ENCODE measurements at regions not wholly inside any gene's neighbourhood (a gene's known extent, or its start where the extent isn't known, plus 50 kb on each side); places are given as distances from the start of the nearest gene placed in this dataset.

- Histone ChIP-seq H3K4me1 (peaks cover 6 to 32% (median 15%) of the 10 kb centered on the region in 3 donors), H3K9me3 (no peaks in the 10 kb centered on the region), H3K27me3 (no peaks in the 10 kb centered on the region), H3K4me3 (no peak overlapping the region), H3K36me3 (no peaks in the 10 kb centered on the region), H3K27ac (no peak overlapping the region)
- 82 to 98% methylated on average over 2 of the region's 2 CpGs for WGBS, 2 donors
- intact Hi-C loops (cut with DNase I) = no loop called here
- TF ChIP-seq POLR2A (IDR thresholded peaks at IDR 0.05) = no peak
- no peak for TF ChIP-seq CTCF (IDR thresholded peaks at IDR 0.05)
- DNase-seq = no peak
Measured at GRCh38 chr3:177565981-177566380, 368.7 kb upstream of the TBL1XR1 start.

- intact Hi-C loops (cut with DNase I) = no loop called here
- no peaks in the 10 kb centered on the region for H3K36me3 ChIP-seq
- WGBS, 2 donors = 90 to 100% methylated on average over 1 of the region's 1 CpG
- TF ChIP-seq POLR2A (IDR thresholded peaks at IDR 0.05) (no peak), CTCF (IDR thresholded peaks at IDR 0.05) (no peak)
- H3K4me1 ChIP-seq = peaks cover 6 to 44% (median 15%) of the 10 kb centered on the region in 3 donors
- H3K27me3 ChIP-seq = no peaks in the 10 kb centered on the region
- no peak overlapping the region for H3K27ac ChIP-seq
- H3K4me3 ChIP-seq = no peak overlapping the region
- H3K9me3 ChIP-seq = no peaks in the 10 kb centered on the region
- DNase-seq = no peak
Measured at GRCh38 chr3:177567833-177568232, 370.6 kb upstream of the TBL1XR1 start.

- Histone ChIP-seq H3K4me3 (no peak overlapping the region), H3K36me3 (no peaks in the 10 kb centered on the region), H3K4me1 (peaks cover 6 to 49% (median 15%) of the 10 kb centered on the region in 3 donors), H3K9me3 (no peaks in the 10 kb centered on the region), H3K27me3 (no peaks in the 10 kb centered on the region), H3K27ac (peak overlapping the region in 3 of 4 donors; percentile 75 to 84 (median 78))
- TF ChIP-seq POLR2A (IDR thresholded peaks at IDR 0.05) (no peak), CTCF (IDR thresholded peaks at IDR 0.05) (no peak)
- intact Hi-C loops (cut with DNase I) = no loop called here
- DNase-seq = no peak
- 32 to 47% methylated on average over 4 of the region's 4 CpGs for WGBS, 2 donors
Measured at GRCh38 chr3:177569193-177569592, 371.9 kb upstream of the TBL1XR1 start.

- 34 to 47% methylated on average over 4 of the region's 4 CpGs for WGBS, 2 donors
- no peaks in the 10 kb centered on the region for H3K9me3 ChIP-seq
- H3K4me3 ChIP-seq = no peak overlapping the region
- no peaks in the 10 kb centered on the region for H3K27me3 ChIP-seq
- peak overlapping the region; percentile 75 to 84 (median 76) for H3K27ac ChIP-seq
- TF ChIP-seq CTCF (IDR thresholded peaks at IDR 0.05) (no peak), POLR2A (IDR thresholded peaks at IDR 0.05) (no peak)
- no peaks in the 10 kb centered on the region for H3K36me3 ChIP-seq
- intact Hi-C loops (cut with DNase I) = no loop called here
- DNase-seq = no peak
- peaks cover 6 to 58% (median 17%) of the 10 kb centered on the region in 3 donors for H3K4me1 ChIP-seq
Measured at GRCh38 chr3:177569875-177570657, 372.8 kb upstream of the TBL1XR1 start.

GRCh38 chr3:177571271-177571943, 374.1 kb upstream of the TBL1XR1 start:
- Histone ChIP-seq H3K36me3 (no peaks in the 10 kb centered on the region), H3K27me3 (no peaks in the 10 kb centered on the region), H3K4me3 (no peak overlapping the region), H3K27ac (peak overlapping the region; percentile 21 to 84 (median 54)), H3K4me1 (peaks cover 6 to 60% (median 17%) of the 10 kb centered on the region in 3 donors), H3K9me3 (no peaks in the 10 kb centered on the region)
- no peak for DNase-seq
- WGBS, 2 donors = 38 to 64% methylated on average over 1 of the region's 1 CpG
- no peak for TF ChIP-seq CTCF (IDR thresholded peaks at IDR 0.05)
- no peak for TF ChIP-seq POLR2A (IDR thresholded peaks at IDR 0.05)
- intact Hi-C loops (cut with DNase I) = no loop called here
